ENCODE measurements at regions not wholly inside any gene's neighbourhood (a gene's known extent, or its start where the extent isn't known, plus 50 kb on each side); places are given as distances from the start of the nearest gene placed in this dataset.

- no peaks in the 10 kb centered on the region for H3K9me3 ChIP-seq
- no peaks in the 10 kb centered on the region for H3K27me3 ChIP-seq
- 77 to 88% methylated on average over 2 of the region's 2 CpGs for whole genome bisulfite sequencing, 2 donors
- no peaks in the 10 kb centered on the region for H3K36me3 ChIP-seq (ENCODE audit: low read depth, missing control alignments)
- no peak overlapping the region for H3K4me3 ChIP-seq
- DNase-seq, result no peak
- intact Hi-C loops (cut with DNase I; ENCODE audit: low total_unique reads), result no loop called here
- TF ChIP-seq CTCF (IDR thresholded peaks at IDR 0.05) (no peak), POLR2A (IDR thresholded peaks at IDR 0.05) (no peak)
- H3K4me1 ChIP-seq, result no peaks in the 10 kb centered on the region
- no peak overlapping the region for H3K27ac ChIP-seq
Observed at GRCh38 chr10:118495499-118495898, 99.9 kb downstream of the PRLHR start.

GRCh38 chr10:118491055-118491454 is 104.4 kb downstream of the PRLHR start:
- H3K36me3 ChIP-seq (ENCODE audit: low read depth, missing control alignments), result no peaks in the 10 kb centered on the region
- H3K4me3 ChIP-seq, result no peak overlapping the region
- no peaks in the 10 kb centered on the region for H3K27me3 ChIP-seq
- 33 to 46% methylated on average over 1 of the region's 1 CpG for WGBS, 2 donors
- no peak overlapping the region for H3K27ac ChIP-seq
- TF ChIP-seq POLR2A (IDR thresholded peaks at IDR 0.05) (no peak), CTCF (IDR thresholded peaks at IDR 0.05) (no peak)
- intact Hi-C loops (cut with DNase I; ENCODE audit: low total_unique reads), result no loop called here
- no peaks in the 10 kb centered on the region for H3K9me3 ChIP-seq
- no peaks in the 10 kb centered on the region for H3K4me1 ChIP-seq
- DNase-seq, result no peak

DNA sequence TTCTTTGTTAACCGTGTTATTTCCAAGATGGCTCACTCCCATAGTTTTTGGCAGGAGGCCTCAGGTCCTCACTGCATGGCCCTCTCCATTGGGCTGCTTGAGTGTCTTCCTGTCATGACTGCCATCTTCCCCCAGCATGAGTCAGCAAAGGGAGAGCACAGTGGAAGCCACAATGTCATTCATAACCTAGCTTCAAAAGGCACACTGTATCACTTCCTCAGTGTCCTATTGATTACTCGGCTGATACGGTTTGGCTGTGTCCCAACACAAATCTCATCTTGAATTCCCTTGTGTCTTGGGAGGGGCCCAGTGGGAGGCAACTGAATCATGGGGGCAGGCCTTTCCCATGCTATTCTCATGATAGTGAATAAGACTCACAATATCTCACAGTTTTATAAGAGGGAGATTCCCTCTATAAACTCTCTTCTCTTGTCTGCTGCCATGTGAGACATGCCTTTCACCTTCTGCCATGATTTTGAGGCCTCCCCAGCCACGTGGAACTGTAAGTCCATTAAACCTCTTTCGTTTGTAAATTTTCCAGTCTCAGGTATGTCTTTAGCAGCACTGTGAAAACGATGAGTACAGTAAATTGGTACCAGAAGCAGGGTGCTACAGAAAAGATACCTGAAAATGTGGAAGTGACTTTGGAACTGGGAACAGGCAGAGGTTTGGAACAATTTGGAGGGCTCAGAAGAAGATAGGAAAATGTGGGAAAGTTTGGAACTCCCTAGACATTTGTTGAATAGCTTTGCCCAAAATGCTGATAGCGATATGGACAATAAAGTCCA is 106.5 kb downstream of the PRLHR start:
- H3K27ac ChIP-seq, result no peak overlapping the region
- H3K27me3 ChIP-seq, result no peaks in the 10 kb centered on the region
- no peaks in the 10 kb centered on the region for H3K9me3 ChIP-seq
- TF ChIP-seq CTCF (IDR thresholded peaks at IDR 0.05), result no peak
- no peaks in the 10 kb centered on the region for H3K4me1 ChIP-seq
- H3K36me3 ChIP-seq (ENCODE audit: low read depth, missing control alignments), result no peaks in the 10 kb centered on the region
- DNase-seq, result no peak
- WGBS, 2 donors, result 74 to 77% methylated on average over 7 of the region's 7 CpGs
- H3K4me3 ChIP-seq, result no peak overlapping the region
- intact Hi-C loops (cut with DNase I; ENCODE audit: low total_unique reads), result no loop called here

DNA sequence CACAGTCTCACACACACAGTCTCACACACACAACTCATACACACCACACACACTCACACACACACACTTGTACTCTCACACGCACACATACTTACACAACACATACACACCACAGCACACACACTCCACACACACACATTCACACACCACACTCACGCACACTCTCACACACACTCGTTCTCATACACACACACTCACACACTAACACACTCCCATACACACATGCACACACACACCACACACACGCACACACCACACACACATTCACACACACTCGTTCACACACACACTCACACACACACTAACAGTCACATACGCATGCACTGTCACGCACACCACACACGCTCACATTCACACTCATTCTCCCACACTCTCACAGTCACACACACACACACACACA is 109.8 kb downstream of the PRLHR start:
- no peak for TF ChIP-seq CTCF (IDR thresholded peaks at IDR 0.05)
- H3K4me3 ChIP-seq, result no peak overlapping the region
- 83 to 88% methylated on average over 8 of the region's 8 CpGs for whole genome bisulfite sequencing, 2 donors
- intact Hi-C loops (cut with DNase I; ENCODE audit: low total_unique reads), result no loop called here
- H3K27me3 ChIP-seq, result no peaks in the 10 kb centered on the region
- no peak for DNase-seq
- no peaks in the 10 kb centered on the region for H3K4me1 ChIP-seq
- no peaks in the 10 kb centered on the region for H3K36me3 ChIP-seq (ENCODE audit: low read depth, missing control alignments)
- no peaks in the 10 kb centered on the region for H3K9me3 ChIP-seq
- H3K27ac ChIP-seq, result no peak overlapping the region
